OCI-LY3 (cell line): ENCODE measurements at regions not wholly inside any gene's neighbourhood (a gene's known extent, or its start where the extent isn't known, plus 50 kb on each side); places are given as distances from the start of the nearest gene placed in this dataset.

Experiments used
- H2AFZ ChIP-seq: fragments of 200-600, 300-600 bp; shearing (Covaris generic); 2 replicates; pipeline ENCODE4 v1.6.0; 2014; ENCODE audit warnings: antibody characterized with exemption, low read depth, low read length
- H3K27ac ChIP-seq: fragments of 200-600, 300-600 bp; sonication (generic); 2 replicates; pipeline ENCODE4 v1.5.1; 2014; ENCODE audit warnings: mild to moderate bottlenecking, low read length, moderate library complexity, mixed read lengths
- H3K27me3 ChIP-seq: fragments of 200-600, 300-600 bp; sonication (generic); 2 replicates; pipeline ENCODE4 v1.6.1; 2014; ENCODE audit warnings: low read depth, low read length, mixed read lengths
- H3K36me3 ChIP-seq: fragments of 200-600, 300-600 bp; sonication (generic); replicated peaks from 2 replicates; pipeline ENCODE3; 2014; ENCODE audit warnings: low read depth, low read length, mixed read lengths
- H3K4me1 ChIP-seq: fragments of 300-600, 200-600 bp; sonication (generic); 2 replicates; pipeline ENCODE4 v1.6.1; 2014; ENCODE audit warnings: low read length, mixed read lengths
- H3K4me2 ChIP-seq: fragments of 200-600, 300-600 bp; sonication (generic); 2 replicates; pipeline ENCODE4 v1.6.1; 2014; ENCODE audit warnings: low read length, mixed read lengths
- H3K4me3 ChIP-seq: fragments of 300-600, 200-600 bp; sonication (generic); 2 replicates; pipeline ENCODE4 v1.5.1; 2014; ENCODE audit warnings: antibody characterized with exemption, mild to moderate bottlenecking, low read length, moderate library complexity
- H3K79me2 ChIP-seq: fragments of 300-600, 200-600 bp; shearing (Covaris generic); 2 replicates; pipeline ENCODE4 v1.6.1; 2014; ENCODE audit warnings: mild to moderate bottlenecking, low read length, mixed read lengths
- H3K9ac ChIP-seq: fragments of 300-600, 200-600 bp; shearing (Covaris generic); 2 replicates; pipeline ENCODE4 v1.6.0; 2014; ENCODE audit warnings: mild to moderate bottlenecking, low read length, moderate library complexity
- H3K9me3 ChIP-seq: fragments of 200-600, 300-600 bp; shearing (Covaris generic); 2 replicates; pipeline ENCODE4 v1.6.1; 2014; ENCODE audit warnings: low read length, mixed read lengths; ENCODE audit not compliant: insufficient read depth
- H4K20me1 ChIP-seq: fragments of 200-600, 300-600 bp; sonication (generic); 2 replicates; pipeline ENCODE4 v1.6.1; 2016; ENCODE audit warnings: low read length, mixed read lengths; ENCODE audit not compliant: insufficient read depth
- CTCF ChIP-seq: fragments of 200-600, 300-600 bp; sonication (generic); IDR thresholded peaks from 2 replicates; pipeline ENCODE4 v1.5.1; 2014; ENCODE audit warnings: antibody characterized with exemption, low read length, low read depth
- EZH2phosphoT487 ChIP-seq: fragments of 200-600 bp; shearing (Covaris generic); IDR thresholded peaks from 2 replicates; pipeline ENCODE4 v1.6.1; 2018; ENCODE audit warnings: antibody characterized with exemption, mixed run types, low read depth

DNA sequence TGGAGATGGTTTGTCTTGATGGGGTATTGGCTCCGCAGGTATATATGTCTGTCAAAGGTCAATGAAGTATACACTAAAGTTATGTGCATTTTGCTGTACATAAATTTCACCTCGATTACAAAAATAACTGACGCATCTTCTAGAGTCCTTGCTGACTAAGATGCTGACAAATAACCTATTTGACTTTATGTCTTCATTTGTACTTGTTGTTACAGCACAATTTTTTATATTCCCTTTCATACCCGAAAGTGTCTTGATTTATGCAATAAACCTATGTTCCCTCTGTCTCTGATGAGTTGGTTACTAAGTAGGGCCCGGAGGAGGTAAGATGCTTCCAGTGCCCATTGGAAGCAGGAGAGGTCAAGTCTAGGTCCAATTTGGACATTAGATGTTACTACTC, 93.5 kb downstream of the COPS8 start:
- Histone ChIP-seq H3K36me3 (no peaks in the 10 kb centered on the region), H3K4me3 (no peak overlapping the region), H3K4me1 (no peaks in the 10 kb centered on the region), H3K4me2 (no peak overlapping the region), H3K27me3 (0 out of 2 replicates have a peak, but pooled peaks cover 3% of the 10 kb centered on the region), H3K9ac (no peak overlapping the region), H3K27ac (no peak overlapping the region), H3K79me2 (no peaks in the 10 kb centered on the region), H3K9me3 (no peaks in the 10 kb centered on the region), H4K20me1 (no peaks in the 10 kb centered on the region), H2AFZ (no peak overlapping the region)
- no peak for TF ChIP-seq EZH2phosphoT487

- H3K9me3 ChIP-seq: no peaks in the 10 kb centered on the region
- H3K36me3 ChIP-seq: no peaks in the 10 kb centered on the region
- H3K9ac ChIP-seq: no peak overlapping the region
- TF ChIP-seq CTCF (no peak), EZH2phosphoT487 (no peak)
- H3K4me2 ChIP-seq: no peak overlapping the region
- H3K4me1 ChIP-seq: no peaks in the 10 kb centered on the region
- no peaks in the 10 kb centered on the region for H4K20me1 ChIP-seq
- H3K27me3 ChIP-seq: 0 out of 2 replicates have a peak, but pooled peaks cover 3% of the 10 kb centered on the region
- no peak overlapping the region for H2AFZ ChIP-seq
- no peak overlapping the region for H3K4me3 ChIP-seq
- no peaks in the 10 kb centered on the region for H3K79me2 ChIP-seq
- no peak overlapping the region for H3K27ac ChIP-seq
These were observed 94.5 kb downstream of the COPS8 start for GRCh38 chr2:237180187-237180586.

DNA sequence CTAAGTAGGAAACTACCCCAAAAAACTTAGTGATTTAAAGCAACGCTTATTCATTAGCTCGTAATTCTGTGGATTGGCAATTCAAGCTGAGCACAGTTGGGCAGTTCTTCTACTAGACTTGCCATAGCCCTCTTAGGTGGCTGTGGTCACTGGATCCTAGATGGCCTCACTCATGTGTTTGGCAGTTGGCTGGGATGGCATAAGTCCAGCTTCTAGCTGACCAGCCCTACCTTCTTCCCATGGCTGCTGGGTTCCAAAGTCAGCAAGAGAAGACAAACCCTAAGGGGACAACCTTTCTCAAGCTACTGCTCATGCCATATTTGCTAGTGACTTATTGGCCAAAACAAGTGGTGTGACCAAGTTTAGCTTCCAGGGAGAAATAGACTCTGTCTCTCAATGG, 95.3 kb downstream of the COPS8 start:
- Histone ChIP-seq H3K36me3 (no peaks in the 10 kb centered on the region), H3K4me2 (no peak overlapping the region), H3K27ac (no peak overlapping the region), H3K9ac (no peak overlapping the region), H3K4me1 (no peaks in the 10 kb centered on the region), H3K79me2 (no peaks in the 10 kb centered on the region), H3K9me3 (no peaks in the 10 kb centered on the region), H2AFZ (no peak overlapping the region), H3K27me3 (0 out of 2 replicates have a peak, but pooled peaks cover 3% of the 10 kb centered on the region), H3K4me3 (no peak overlapping the region), H4K20me1 (no peaks in the 10 kb centered on the region)
- no peak for TF ChIP-seq CTCF
- TF ChIP-seq EZH2phosphoT487: no peak

- Histone ChIP-seq H3K4me2 (no peak overlapping the region), H3K27me3 (0 out of 2 replicates have a peak, but pooled peaks cover 3% of the 10 kb centered on the region), H3K4me1 (no peaks in the 10 kb centered on the region), H3K27ac (no peak overlapping the region), H2AFZ (no peak overlapping the region), H3K36me3 (no peaks in the 10 kb centered on the region), H3K79me2 (no peaks in the 10 kb centered on the region), H3K9me3 (no peaks in the 10 kb centered on the region), H4K20me1 (no peaks in the 10 kb centered on the region), H3K9ac (no peak overlapping the region), H3K4me3 (no peak overlapping the region)
- TF ChIP-seq EZH2phosphoT487: no peak
- TF ChIP-seq CTCF: no peak
These were observed 96.2 kb downstream of the COPS8 start for GRCh38 chr2:237181844-237182243.
